ENCODE measurements at regions not wholly inside any gene's neighbourhood (a gene's known extent, or its start where the extent isn't known, plus 50 kb on each side); places are given as distances from the start of the nearest gene placed in this dataset.

DNA sequence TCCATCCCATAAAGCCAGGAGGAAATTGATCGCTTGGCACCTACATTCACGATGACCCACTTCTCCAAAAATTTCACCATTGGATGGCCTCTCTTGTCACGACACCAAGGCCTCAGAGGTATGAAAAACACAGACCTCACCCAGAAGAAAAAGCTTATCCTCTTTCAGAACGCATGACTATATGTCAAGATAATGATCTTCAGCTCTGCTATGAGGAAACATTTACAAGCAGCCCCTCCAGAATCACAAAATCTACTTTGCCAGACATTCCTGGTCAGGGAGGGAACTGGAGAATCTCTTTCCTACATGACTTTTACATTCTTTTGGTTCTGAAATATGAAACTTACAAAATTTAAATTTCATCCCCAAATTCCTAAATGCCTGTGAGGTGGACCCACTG is 122.7 kb downstream of the WNT5A start:
- Mint-ChIP-seq H3K4me3 (peak overlapping the region; percentile 38), H3K27ac (peak overlapping the region; percentile 71), H3K27me3 (no peaks in the 10 kb centered on the region), H3K9me3 (peaks cover 8% of the 10 kb centered on the region), H3K4me1 (ENCODE audit: unreplicated experiment) (peaks cover 5% of the 10 kb centered on the region), H3K36me3 (no peaks in the 10 kb centered on the region)
- TF ChIP-seq, protein P1, sequence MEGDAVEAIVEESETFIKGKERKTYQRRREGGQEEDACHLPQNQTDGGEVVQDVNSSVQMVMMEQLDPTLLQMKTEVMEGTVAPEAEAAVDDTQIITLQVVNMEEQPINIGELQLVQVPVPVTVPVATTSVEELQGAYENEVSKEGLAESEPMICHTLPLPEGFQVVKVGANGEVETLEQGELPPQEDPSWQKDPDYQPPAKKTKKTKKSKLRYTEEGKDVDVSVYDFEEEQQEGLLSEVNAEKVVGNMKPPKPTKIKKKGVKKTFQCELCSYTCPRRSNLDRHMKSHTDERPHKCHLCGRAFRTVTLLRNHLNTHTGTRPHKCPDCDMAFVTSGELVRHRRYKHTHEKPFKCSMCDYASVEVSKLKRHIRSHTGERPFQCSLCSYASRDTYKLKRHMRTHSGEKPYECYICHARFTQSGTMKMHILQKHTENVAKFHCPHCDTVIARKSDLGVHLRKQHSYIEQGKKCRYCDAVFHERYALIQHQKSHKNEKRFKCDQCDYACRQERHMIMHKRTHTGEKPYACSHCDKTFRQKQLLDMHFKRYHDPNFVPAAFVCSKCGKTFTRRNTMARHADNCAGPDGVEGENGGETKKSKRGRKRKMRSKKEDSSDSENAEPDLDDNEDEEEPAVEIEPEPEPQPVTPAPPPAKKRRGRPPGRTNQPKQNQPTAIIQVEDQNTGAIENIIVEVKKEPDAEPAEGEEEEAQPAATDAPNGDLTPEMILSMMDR (conservative IDR thresholded peaks at IDR 0.05): no peak
- DNase-seq (ENCODE audit: extremely low spot score, unreplicated experiment): no peak

DNA sequence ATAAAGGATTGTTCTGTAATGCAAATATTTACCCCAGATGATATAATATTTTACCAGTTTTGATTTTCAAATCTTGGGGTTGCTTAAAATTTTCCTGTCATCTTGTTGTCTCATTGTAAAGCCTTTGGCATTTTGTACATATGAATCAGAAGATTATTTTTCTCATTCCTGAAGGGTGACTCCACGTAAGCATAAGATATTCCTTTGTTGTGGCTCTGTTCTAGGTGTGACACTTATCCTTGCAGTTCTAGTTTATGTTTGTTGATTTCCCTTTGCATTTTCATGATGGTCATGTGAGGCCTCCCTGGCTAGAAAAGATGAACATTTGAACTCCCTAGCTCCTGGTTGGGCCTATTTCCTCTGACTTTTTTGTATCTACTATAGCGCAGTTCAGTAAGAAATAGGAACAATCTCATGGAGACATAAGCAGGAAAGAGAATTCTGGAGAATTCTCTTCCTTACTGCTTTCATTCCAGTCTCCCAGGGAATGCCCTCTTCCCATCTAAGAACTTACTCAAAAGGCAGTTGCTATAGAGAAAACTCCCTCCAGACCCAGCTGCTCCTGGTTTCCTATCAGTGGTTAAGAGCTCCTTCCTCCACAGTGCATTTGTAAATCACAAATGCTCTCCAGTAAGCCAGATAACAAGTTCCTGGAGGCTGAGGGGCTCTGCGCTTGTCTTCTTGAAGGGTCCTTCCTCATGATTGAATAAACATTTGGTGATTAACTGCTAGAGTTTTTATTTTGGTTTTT is 124.7 kb downstream of the WNT5A start:
- Mint-ChIP-seq H3K27ac (no peak overlapping the region), H3K4me3 (no peak overlapping the region), H3K27me3 (no peaks in the 10 kb centered on the region), H3K9me3 (peaks cover 9% of the 10 kb centered on the region), H3K4me1 (ENCODE audit: unreplicated experiment) (peaks cover 5% of the 10 kb centered on the region), H3K36me3 (no peaks in the 10 kb centered on the region)
- no peak for DNase-seq (ENCODE audit: extremely low spot score, unreplicated experiment)
- TF ChIP-seq, protein P1 (conservative IDR thresholded peaks at IDR 0.05): no peak

DNA sequence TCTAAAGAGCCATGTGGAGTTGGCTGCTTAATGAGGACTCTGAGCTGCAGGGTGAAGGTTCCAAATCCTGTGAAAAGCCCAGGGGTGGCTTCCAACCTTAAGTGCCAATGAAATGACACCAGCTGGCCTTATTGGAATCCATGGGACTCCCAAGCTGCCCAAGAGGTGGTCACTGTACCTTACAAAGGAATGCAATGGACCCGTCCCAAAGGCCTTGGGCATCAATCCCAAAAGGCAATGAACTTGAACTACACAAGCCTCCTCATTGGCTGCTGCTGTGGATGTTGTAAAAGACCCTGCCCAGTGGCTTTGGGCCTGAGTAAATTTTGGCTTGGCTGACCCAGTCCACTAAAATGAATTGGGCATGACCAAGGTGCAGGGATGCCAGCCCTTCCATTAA is 129.3 kb downstream of the WNT5A start:
- peaks cover 18% of the 10 kb centered on the region for H3K9me3 Mint-ChIP-seq
- H3K4me1 Mint-ChIP-seq (ENCODE audit: unreplicated experiment): no peaks in the 10 kb centered on the region
- H3K36me3 Mint-ChIP-seq: peaks cover 6% of the 10 kb centered on the region
- H3K27me3 Mint-ChIP-seq: no peaks in the 10 kb centered on the region
- TF ChIP-seq, protein P1 (conservative IDR thresholded peaks at IDR 0.05): no peak
- no peak overlapping the region for H3K27ac Mint-ChIP-seq
- no peak for DNase-seq (ENCODE audit: extremely low spot score, unreplicated experiment)
- no peak overlapping the region for H3K4me3 Mint-ChIP-seq

DNA sequence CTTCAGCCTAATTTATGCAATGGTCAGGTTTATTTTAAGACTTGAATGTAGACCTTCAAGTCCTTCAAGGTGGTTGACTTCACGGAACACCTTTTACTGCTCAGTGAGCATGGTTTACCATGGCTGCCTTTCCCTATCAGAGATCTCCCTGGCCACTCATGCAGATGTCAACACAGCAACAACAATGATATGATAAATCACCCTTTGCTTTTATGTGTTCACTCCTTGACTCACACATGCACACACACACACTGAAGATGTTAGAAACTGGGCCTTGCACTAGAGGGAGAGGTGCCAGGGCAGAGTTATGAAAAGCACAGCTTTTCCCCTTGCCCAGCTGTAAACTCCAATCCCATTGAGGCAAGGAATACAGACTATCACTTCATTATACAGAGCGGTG is 134.4 kb downstream of the WNT5A start:
- DNase-seq (ENCODE audit: extremely low spot score, unreplicated experiment): no peak
- peaks cover 6% of the 10 kb centered on the region for H3K36me3 Mint-ChIP-seq
- H3K4me1 Mint-ChIP-seq (ENCODE audit: unreplicated experiment): peaks cover 10% of the 10 kb centered on the region
- no peak overlapping the region for H3K4me3 Mint-ChIP-seq
- peaks cover 19% of the 10 kb centered on the region for H3K9me3 Mint-ChIP-seq
- peak overlapping the region; percentile 42 for H3K27ac Mint-ChIP-seq
- H3K27me3 Mint-ChIP-seq: no peaks in the 10 kb centered on the region
- TF ChIP-seq, protein P1 (conservative IDR thresholded peaks at IDR 0.05): no peak

DNA sequence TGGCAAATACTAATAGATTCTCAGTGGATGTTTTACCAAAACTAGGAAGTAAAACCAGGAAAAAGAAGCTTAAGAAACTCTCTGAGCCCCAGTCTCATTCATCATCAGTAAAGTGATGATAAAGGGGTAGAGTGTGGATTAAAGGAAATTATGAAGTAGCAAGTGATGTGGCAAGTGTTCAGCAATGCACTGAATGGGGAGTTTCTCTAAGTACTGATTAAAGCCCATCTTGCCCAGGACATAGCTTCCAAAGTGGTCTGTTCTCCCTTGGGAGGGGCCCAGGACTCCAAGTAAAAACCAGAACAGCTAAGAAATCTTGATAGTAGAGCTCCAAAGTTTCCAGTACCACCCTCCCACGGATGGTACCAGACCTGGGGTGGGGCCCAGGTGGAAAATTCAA is 137.3 kb downstream of the WNT5A start:
- Mint-ChIP-seq H3K4me1 (ENCODE audit: unreplicated experiment) (peaks cover 10% of the 10 kb centered on the region), H3K4me3 (no peak overlapping the region), H3K27me3 (no peaks in the 10 kb centered on the region), H3K9me3 (peaks cover 18% of the 10 kb centered on the region), H3K36me3 (peaks cover 5% of the 10 kb centered on the region), H3K27ac (no peak overlapping the region)
- TF ChIP-seq, protein P1 (conservative IDR thresholded peaks at IDR 0.05): no peak
- DNase-seq (ENCODE audit: extremely low spot score, unreplicated experiment): no peak
